K562 (cell line): ENCODE measurements at regions not wholly inside any gene's neighbourhood (a gene's known extent, or its start where the extent isn't known, plus 50 kb on each side); places are given as distances from the start of the nearest gene placed in this dataset.

ENCODE experiments used
- ATAC-seq: fragments of 200-7000 bp; cut with Tn5 transposase; 3 replicates; pipeline ENCODE4 v1.9.1; 2020; ENCODE audit warnings: moderate library complexity
- BruUV-seq: library from RNA; stranded (reverse); fragments of 400-500 nt; replicated peaks from 2 replicates; lab custom pipeline; 2021; lab: Mats Ljungman, UMichigan
- CTCF ChIA-PET: fragments of 300-600 bp; formaldehyde crosslinking; extraction: SDS; loops from one replicate; lab custom pipeline; 2021; ENCODE audit warnings: low intra/inter-chr PET ratio; lab: Yijun Ruan, JAX
- POLR2A ChIA-PET: fragments of 300-600, 350-650 bp; sonication (Branson Sonifier 250); formaldehyde crosslinking; extraction: SDS; loops from one replicate; lab custom pipeline; 2021; ENCODE audit warnings: antibody characterized with exemption, inconsistent platforms; lab: Yijun Ruan, JAX
- DNase-seq, 4 experiments: peaks; one replicate each; pipeline versions ENCODE4 v3.0.0 to v3.0.0-alpha.2; 2011 to 2018; ENCODE audit warnings: low spot score in 3 of 4, mixed read lengths in 3 of 4; ENCODE audit errors: extremely low read depth in 1 of 4
- FAIRE-seq: peaks from 2 replicates; lab custom pipeline; 2011; peaks lifted over from hg19 to GRCh38; lab: Jason Lieb, UNC
- H2AFZ ChIP-seq: 2 replicates; pipeline ENCODE4 v1.6.0; 2011; ENCODE audit warnings: low read depth, low read length, control low read depth, inconsistent platforms
- H3K27ac ChIP-seq: fragments of 200-600 bp; 3 replicates; pipeline ENCODE4 v1.8.0; 2011; ENCODE audit warnings: low read depth, mild to moderate bottlenecking, control low read depth, inconsistent platforms, low read length, moderate library complexity, mixed read lengths; ENCODE audit errors: extremely low read depth
- H3K27me3 ChIP-seq, 2 experiments: fragments of 300-600 bp in 1 of 2; 2 replicates in 1 of 2; 3 replicates in 1 of 2; pipeline versions ENCODE4 v1.6.0 to v1.8.0; 2011; ENCODE audit warnings: inconsistent platforms in 2 of 2, low read length in 2 of 2, mild to moderate bottlenecking in 1 of 2, mixed read lengths in 1 of 2, moderate library complexity in 1 of 2; ENCODE audit not compliant: control insufficient read depth in 2 of 2, insufficient read depth in 2 of 2
- H3K36me3 ChIP-seq: fragments of 300-600 bp; 3 replicates; pipeline ENCODE4 v1.8.0; 2011; ENCODE audit warnings: mild to moderate bottlenecking, low read length, inconsistent platforms; ENCODE audit not compliant: control insufficient read depth, insufficient read depth
- H3K4me1 ChIP-seq, 2 experiments: fragments of 200-600 bp in 1 of 2; replicated peaks in 1 of 2; 2 replicates in 1 of 2; 3 replicates in 1 of 2; pipeline versions ENCODE4 v1.5.1 to v1.8.0; 2011; ENCODE audit warnings: inconsistent platforms in 2 of 2, low read length in 2 of 2, mild to moderate bottlenecking in 1 of 2, mixed read lengths in 1 of 2, moderate library complexity in 1 of 2; ENCODE audit not compliant: control insufficient read depth in 2 of 2, insufficient read depth in 2 of 2
- H3K4me2 ChIP-seq: 2 replicates; pipeline ENCODE4 v1.6.1; 2011; ENCODE audit warnings: low read length, control low read depth, inconsistent platforms, mixed read lengths; ENCODE audit not compliant: insufficient read depth
- H3K4me3 ChIP-seq: fragments of 200-600 bp; sonication (generic), shearing (Covaris generic); 2 replicates; pipeline ENCODE4 v1.5.1; 2016; ENCODE audit warnings: control low read depth, inconsistent platforms
- H3K79me2 ChIP-seq: fragments of 200-600 bp; 3 replicates; pipeline ENCODE4 v1.8.0; 2011; ENCODE audit warnings: low read length, inconsistent platforms; ENCODE audit not compliant: control insufficient read depth, insufficient read depth
- H3K9ac ChIP-seq, 2 experiments: 2 replicates each; pipeline versions ENCODE4 v1.6.0 to v1.6.1; 2011; ENCODE audit warnings: low read depth in 2 of 2, low read length in 2 of 2, control low read depth in 1 of 2, inconsistent platforms in 1 of 2, mild to moderate bottlenecking in 1 of 2, mixed read lengths in 1 of 2; ENCODE audit not compliant: insufficient read depth in 1 of 2
- H3K9me1 ChIP-seq: one replicate; pipeline ENCODE4 v1.6.0; 2011; ENCODE audit warnings: inconsistent platforms, mild to moderate bottlenecking, low read length, moderate library complexity; ENCODE audit not compliant: control insufficient read depth, insufficient read depth
- H3K9me3 ChIP-seq: replicated peaks from 2 replicates; pipeline ENCODE4 v1.5.1; 2011; ENCODE audit warnings: low read depth, low read length, inconsistent platforms; ENCODE audit not compliant: control insufficient read depth, insufficient read depth
- H4K20me1 ChIP-seq: replicated peaks from 2 replicates; pipeline ENCODE4 v1.6.1; 2011; ENCODE audit warnings: low read length, inconsistent platforms, mixed read lengths; ENCODE audit not compliant: control insufficient read depth, insufficient read depth
- DIDO1 ChIP-seq: fragments of 450-650 bp; IDR thresholded peaks from 2 replicates; pipeline ENCODE4 v1.6.1; 2016; ENCODE audit warnings: low read depth, missing biosample characterization, missing genetic modification characterization
- NFRKB ChIP-seq: fragments of 450-650 bp; IDR thresholded peaks from 2 replicates; pipeline ENCODE4 v1.6.1; 2016; ENCODE audit warnings: low read depth
- RBBP5 ChIP-seq: fragments of 200-600 bp; sonication (generic); IDR thresholded peaks from 2 replicates; pipeline ENCODE4 v1.6.1; 2012; ENCODE audit warnings: borderline replicate concordance, mild to moderate bottlenecking, low read length, control low read depth, inconsistent platforms; ENCODE audit not compliant: insufficient read depth, poor library complexity, severe bottlenecking
- SRSF3 ChIP-seq: fragments of 200-400 bp; formaldehyde crosslinking; IDR thresholded peaks from 2 replicates; pipeline ENCODE4 v1.6.1; 2016; ENCODE audit warnings: mild to moderate bottlenecking, low read length, moderate library complexity; ENCODE audit not compliant: insufficient read depth
- ZNF184 ChIP-seq: sonication (generic); formaldehyde crosslinking; IDR thresholded peaks from 2 replicates; pipeline ENCODE4 v1.5.0; 2020; ENCODE audit warnings: missing genetic modification reagents
- WGBS: fragments of 100-300 bp; shearing (Covaris generic); methylation state at CpG from one replicate; pipeline ENCODE4 v1.1.6; 2016; ENCODE audit warnings: low coverage, mixed read lengths; ENCODE audit not compliant: insufficient coverage; ENCODE audit errors: missing lambda C conversion rate; 5-methylcytosine and 5-hydroxymethylcytosine counted together
- in situ Hi-C: fragments of 300-500 bp; cut with MboI; formaldehyde crosslinking; loops from 4 replicates; pipeline ENCODE4 v1.15.0; 2018; ENCODE audit warnings: inconsistent platforms, mixed read lengths
- intact Hi-C: fragments of 100-400 bp; cut with micrococcal nuclease; formaldehyde crosslinking; loops from 2 replicates; pipeline ENCODE4 v1.14.2; 2022
- TF ChIP-seq, protein P1 (sequence below): sonication (generic); formaldehyde crosslinking; IDR thresholded peaks from 2 replicates; pipeline ENCODE4 v1.8.1; 2023; ENCODE audit warnings: mild to moderate bottlenecking, missing genetic modification reagents
- TF ChIP-seq, protein P2 (sequence below), 2 experiments: IDR thresholded peaks in 1 of 2; conservative IDR thresholded peaks in 1 of 2; 2 replicates each; pipeline ENCODE4 v1.6.1; 2016; ENCODE audit warnings: low read depth in 2 of 2, mild to moderate bottlenecking in 1 of 2, missing compliant biosample characterization in 1 of 2, missing genetic modification characterization in 1 of 2, moderate library complexity in 1 of 2
- TF ChIP-seq, protein P3 (sequence below): sonication (generic); formaldehyde crosslinking; IDR thresholded peaks from 2 replicates; pipeline ENCODE4 v1.8.1; 2023; ENCODE audit warnings: missing genetic modification reagents, mild to moderate bottlenecking, borderline replicate concordance

DNA sequence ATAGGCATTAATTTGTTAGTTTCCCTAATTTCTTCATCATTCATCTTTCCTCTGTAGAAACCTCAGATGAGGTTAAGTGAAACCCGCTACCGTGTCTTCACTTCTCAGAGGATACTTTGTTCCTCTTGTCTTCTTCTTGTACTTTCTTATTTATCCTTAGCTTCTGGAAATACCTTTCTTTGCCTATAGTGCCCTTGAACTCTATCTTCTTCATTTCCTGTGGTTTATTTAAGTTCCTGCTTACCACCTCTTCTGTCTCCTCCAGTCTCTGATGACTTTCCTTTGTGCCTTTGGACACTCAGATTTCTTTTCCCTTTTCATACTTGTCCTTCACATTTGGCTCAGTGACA is 159.6 kb upstream of the LEF1 start:
- Histone ChIP-seq H3K4me2 (no peak overlapping the region), H3K27ac (no peak overlapping the region), H3K4me3 (no peak overlapping the region), H3K79me2 (no peaks in the 10 kb centered on the region), H3K27me3 (peaks cover 0 to 3% of the 10 kb centered on the region in 2 experiments; a peak in 2 of 5 replicates), H2AFZ (no peak overlapping the region), H3K36me3 (no peaks in the 10 kb centered on the region), H3K9me3 (no peaks in the 10 kb centered on the region), H3K9me1 (no peaks in the 10 kb centered on the region), H4K20me1 (no peaks in the 10 kb centered on the region), H3K9ac (no peak overlapping the region), H3K4me1 (no peaks in the 10 kb centered on the region; a peak in 1 of 5 replicates)
- ATAC-seq = no peak
- no peak for TF ChIP-seq DIDO1 (tag)
- TF ChIP-seq NFRKB = no peak
- TF ChIP-seq ZNF184 = no peak
- no peak for TF ChIP-seq RBBP5
- TF ChIP-seq, protein P1, sequence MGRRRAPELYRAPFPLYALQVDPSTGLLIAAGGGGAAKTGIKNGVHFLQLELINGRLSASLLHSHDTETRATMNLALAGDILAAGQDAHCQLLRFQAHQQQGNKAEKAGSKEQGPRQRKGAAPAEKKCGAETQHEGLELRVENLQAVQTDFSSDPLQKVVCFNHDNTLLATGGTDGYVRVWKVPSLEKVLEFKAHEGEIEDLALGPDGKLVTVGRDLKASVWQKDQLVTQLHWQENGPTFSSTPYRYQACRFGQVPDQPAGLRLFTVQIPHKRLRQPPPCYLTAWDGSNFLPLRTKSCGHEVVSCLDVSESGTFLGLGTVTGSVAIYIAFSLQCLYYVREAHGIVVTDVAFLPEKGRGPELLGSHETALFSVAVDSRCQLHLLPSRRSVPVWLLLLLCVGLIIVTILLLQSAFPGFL (CRISPR knock-in tag) = no peak
- TF ChIP-seq, protein P2, sequence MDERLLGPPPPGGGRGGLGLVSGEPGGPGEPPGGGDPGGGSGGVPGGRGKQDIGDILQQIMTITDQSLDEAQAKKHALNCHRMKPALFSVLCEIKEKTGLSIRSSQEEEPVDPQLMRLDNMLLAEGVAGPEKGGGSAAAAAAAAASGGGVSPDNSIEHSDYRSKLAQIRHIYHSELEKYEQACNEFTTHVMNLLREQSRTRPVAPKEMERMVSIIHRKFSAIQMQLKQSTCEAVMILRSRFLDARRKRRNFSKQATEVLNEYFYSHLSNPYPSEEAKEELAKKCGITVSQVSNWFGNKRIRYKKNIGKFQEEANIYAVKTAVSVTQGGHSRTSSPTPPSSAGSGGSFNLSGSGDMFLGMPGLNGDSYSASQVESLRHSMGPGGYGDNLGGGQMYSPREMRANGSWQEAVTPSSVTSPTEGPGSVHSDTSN (CRISPR knock-in tag; IDR thresholded peaks at IDR 0.05; ENCODE audit: low read depth) = no peak
- TF ChIP-seq, protein P2 (tag; conservative IDR thresholded peaks at IDR 0.05; ENCODE audit: low read depth) = no peak
- no peak for TF ChIP-seq SRSF3
- TF ChIP-seq, protein P3, sequence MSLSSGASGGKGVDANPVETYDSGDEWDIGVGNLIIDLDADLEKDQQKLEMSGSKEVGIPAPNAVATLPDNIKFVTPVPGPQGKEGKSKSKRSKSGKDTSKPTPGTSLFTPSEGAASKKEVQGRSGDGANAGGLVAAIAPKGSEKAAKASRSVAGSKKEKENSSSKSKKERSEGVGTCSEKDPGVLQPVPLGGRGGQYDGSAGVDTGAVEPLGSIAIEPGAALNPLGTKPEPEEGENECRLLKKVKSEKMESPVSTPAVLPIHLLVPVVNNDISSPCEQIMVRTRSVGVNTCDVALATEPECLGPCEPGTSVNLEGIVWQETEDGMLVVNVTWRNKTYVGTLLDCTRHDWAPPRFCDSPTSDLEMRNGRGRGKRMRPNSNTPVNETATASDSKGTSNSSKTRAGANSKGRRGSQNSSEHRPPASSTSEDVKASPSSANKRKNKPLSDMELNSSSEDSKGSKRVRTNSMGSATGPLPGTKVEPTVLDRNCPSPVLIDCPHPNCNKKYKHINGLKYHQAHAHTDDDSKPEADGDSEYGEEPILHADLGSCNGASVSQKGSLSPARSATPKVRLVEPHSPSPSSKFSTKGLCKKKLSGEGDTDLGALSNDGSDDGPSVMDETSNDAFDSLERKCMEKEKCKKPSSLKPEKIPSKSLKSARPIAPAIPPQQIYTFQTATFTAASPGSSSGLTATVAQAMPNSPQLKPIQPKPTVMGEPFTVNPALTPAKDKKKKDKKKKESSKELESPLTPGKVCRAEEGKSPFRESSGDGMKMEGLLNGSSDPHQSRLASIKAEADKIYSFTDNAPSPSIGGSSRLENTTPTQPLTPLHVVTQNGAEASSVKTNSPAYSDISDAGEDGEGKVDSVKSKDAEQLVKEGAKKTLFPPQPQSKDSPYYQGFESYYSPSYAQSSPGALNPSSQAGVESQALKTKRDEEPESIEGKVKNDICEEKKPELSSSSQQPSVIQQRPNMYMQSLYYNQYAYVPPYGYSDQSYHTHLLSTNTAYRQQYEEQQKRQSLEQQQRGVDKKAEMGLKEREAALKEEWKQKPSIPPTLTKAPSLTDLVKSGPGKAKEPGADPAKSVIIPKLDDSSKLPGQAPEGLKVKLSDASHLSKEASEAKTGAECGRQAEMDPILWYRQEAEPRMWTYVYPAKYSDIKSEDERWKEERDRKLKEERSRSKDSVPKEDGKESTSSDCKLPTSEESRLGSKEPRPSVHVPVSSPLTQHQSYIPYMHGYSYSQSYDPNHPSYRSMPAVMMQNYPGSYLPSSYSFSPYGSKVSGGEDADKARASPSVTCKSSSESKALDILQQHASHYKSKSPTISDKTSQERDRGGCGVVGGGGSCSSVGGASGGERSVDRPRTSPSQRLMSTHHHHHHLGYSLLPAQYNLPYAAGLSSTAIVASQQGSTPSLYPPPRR (CRISPR knock-in tag) = no peak
- POLR2A ChIA-PET = interaction anchor here (0.6 kb wide), 1 partner anchor 666 kb away, joined by 3 read pairs; no protein-coding TSS in a partner anchor
- DNase-seq = no peak
- FAIRE-seq = no peak
- BruUV-seq = no TSS peak
- CTCF ChIA-PET = interaction anchor here (0.6 kb wide), 1 partner anchor 57 kb away, joined by 4 read pairs; no protein-coding TSS in a partner anchor
- in situ Hi-C loops = no loop called here
- 18% methylated on average over 2 of the region's 2 CpGs for WGBS
- intact Hi-C loops = no loop called here
